H1 (cell line): ENCODE measurements at regions not wholly inside any gene's neighbourhood (a gene's known extent, or its start where the extent isn't known, plus 50 kb on each side); places are given as distances from the start of the nearest gene placed in this dataset.

ENCODE experiments used
- CHD1 ChIP-seq: IDR thresholded peaks from 2 replicates; pipeline ENCODE4 v1.6.1; 2012; ENCODE audit warnings: low read depth, low read length, improper control_type of control experiment
- CHD7 ChIP-seq: fragments of 300-600 bp; sonication (generic); IDR thresholded peaks from 2 replicates; pipeline ENCODE4 v1.7.1; 2012; ENCODE audit warnings: low read length, moderate library complexity, mild to moderate bottlenecking, inconsistent platforms; ENCODE audit not compliant: insufficient replicate concordance
- RAD21 ChIP-seq, 2 experiments: IDR thresholded peaks in 1 of 2; conservative IDR thresholded peaks in 1 of 2; 2 replicates each; pipeline ENCODE4 v1.6.1; 2011; ENCODE audit warnings: low read depth in 2 of 2, low read length in 2 of 2, improper control_type of control experiment in 1 of 2, inconsistent platforms in 1 of 2, mild to moderate bottlenecking in 1 of 2, moderate library complexity in 1 of 2
- SP2 ChIP-seq: IDR thresholded peaks from 2 replicates; pipeline ENCODE4 v1.6.1; 2012; ENCODE audit warnings: mild to moderate bottlenecking, low read length, inconsistent platforms
- SP4 ChIP-seq: IDR thresholded peaks from 2 replicates; pipeline ENCODE4 v1.6.1; 2012; ENCODE audit warnings: low read length, inconsistent platforms
- TCF12 ChIP-seq: IDR thresholded peaks from 2 replicates; pipeline ENCODE4 v1.6.1; 2011; ENCODE audit warnings: low read depth, mild to moderate bottlenecking, low read length
- TF ChIP-seq, protein P1 (sequence below): IDR thresholded peaks from 2 replicates; pipeline ENCODE4 v1.6.1; 2011; ENCODE audit warnings: low read depth, mild to moderate bottlenecking, low read length; ENCODE audit not compliant: insufficient read depth

DNA sequence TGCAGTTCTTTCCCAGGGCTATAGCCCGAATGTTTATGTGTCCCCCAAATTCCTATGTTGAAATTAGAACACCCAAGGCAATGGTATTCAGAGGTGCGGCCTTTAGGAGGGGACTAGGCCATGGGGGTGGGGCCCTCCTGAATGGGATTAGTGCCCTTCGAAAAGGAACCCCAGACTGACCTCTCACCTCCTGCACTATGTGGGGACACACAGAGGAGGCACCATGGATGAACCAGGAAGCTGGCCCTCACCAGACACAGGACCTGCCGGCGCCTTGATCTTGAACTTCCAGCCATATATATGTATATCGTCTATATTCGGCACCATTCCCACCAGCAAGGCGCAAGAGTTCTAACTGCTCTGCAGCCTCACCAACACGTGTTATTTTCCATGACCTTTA is 101.5 kb upstream of the BHLHE23 start (continued):
- TF ChIP-seq SP2, result no peak
- TF ChIP-seq CHD1, result no peak
- no peak for TF ChIP-seq SP4
- no peak for TF ChIP-seq TCF12
- no peak for TF ChIP-seq CHD7
- TF ChIP-seq RAD21 (IDR thresholded peaks at IDR 0.05 in 1 of 2, conservative IDR thresholded peaks at IDR 0.05 in 1 of 2; ENCODE audit: low read depth in 2 of 2, low read length in 2 of 2), result no peak
- TF ChIP-seq, protein P1, sequence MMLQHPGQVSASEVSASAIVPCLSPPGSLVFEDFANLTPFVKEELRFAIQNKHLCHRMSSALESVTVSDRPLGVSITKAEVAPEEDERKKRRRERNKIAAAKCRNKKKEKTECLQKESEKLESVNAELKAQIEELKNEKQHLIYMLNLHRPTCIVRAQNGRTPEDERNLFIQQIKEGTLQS, result no peak
- TF ChIP-seq, all 59 proteins: peak for 0
